Colon (tissue), 2 donors: ENCODE measurements at regions not wholly inside any gene's neighbourhood (a gene's known extent, or its start where the extent isn't known, plus 50 kb on each side); places are given as distances from the start of the nearest gene placed in this dataset.
"Not testable (repeated sequence)": the region's sequence is repeated elsewhere in the genome, so short reads cannot be mapped to it uniquely, and the experiment has no call there.

Experiments
- FAIRE-seq: peaks from 2 replicates; lab custom pipeline; 2012; peaks lifted over from hg19 to GRCh38; lab: Jason Lieb, UNC
- donor health status: control.
- donor health status: control.

DNA sequence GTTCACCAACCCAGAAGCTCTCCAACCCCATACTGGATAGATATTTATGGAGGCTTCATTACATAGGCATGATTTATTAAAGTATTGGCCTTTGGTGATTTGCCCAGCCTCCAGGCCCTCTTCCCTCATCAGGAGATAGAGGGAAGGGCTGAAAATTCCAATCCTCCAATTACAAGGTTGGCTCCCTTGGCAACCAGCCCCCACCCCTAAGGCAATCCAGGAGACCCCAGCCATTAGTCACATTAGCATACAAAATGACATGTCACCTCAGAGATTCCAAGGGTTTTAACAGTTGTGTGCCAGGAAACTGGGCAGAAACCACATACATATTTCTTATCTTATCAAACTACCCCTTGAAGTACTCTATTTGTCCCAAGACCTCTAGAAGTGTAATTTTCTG is 210.0 kb downstream of the HINT1 start:
- FAIRE-seq, result no peak

DNA sequence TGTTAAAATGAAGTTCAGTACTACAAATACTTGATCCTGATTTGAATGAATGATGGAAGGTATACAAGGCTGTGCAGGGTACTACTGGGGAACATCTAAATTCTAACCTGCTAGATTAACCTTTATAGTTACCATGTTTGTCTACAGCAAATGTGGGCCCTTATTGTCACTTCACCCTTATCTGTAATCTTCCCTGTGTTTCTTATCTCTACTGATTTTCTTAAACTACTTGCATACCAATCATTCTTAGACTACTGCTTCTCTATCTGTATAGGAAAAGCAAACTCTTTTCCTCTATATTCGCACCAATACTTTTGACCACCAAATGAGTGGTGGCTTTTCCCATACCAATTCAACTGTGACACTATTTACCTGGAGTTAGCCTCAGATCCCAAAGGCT is 210.7 kb downstream of the HINT1 start:
- no peak for FAIRE-seq

DNA sequence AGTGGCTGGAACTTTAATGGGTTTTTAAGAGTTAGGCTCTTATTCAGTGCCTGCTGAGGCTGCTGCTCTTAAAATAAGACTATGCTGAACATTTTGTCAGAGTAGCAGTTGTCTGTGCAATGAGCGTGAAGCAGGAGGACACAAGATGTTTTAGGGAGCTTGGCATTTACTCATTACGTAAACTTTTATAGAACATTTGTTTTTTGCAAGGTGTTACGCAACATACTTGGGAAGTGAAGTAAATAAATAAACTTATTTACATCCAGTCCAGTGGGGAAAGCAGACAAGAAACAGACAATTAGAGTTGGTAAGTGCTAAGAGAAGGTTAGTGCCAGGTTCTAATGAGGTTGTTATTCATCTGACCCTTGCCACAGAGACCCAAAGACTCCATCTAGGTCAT is 226.0 kb downstream of the HINT1 start:
- no peak for FAIRE-seq

DNA sequence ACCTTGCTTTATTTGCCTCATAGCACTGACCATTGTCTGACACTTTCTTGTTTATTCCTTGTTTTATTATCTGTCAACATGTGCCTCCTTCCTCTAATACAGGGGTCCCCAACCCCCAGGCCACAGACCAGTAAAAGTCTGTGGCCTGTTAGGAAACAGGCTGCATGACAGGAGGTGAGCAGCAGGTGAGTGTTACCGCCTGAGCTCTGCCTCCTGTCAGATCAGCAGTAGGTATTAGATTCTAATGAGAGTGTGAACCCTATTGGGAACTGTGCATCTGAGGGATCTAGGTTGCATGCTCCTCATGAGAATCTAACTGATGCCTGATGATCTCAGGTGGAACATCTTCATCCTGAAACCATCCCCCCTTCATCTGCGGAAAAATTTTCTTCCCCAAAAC is 228.0 kb downstream of the HINT1 start:
- FAIRE-seq, result no peak

DNA sequence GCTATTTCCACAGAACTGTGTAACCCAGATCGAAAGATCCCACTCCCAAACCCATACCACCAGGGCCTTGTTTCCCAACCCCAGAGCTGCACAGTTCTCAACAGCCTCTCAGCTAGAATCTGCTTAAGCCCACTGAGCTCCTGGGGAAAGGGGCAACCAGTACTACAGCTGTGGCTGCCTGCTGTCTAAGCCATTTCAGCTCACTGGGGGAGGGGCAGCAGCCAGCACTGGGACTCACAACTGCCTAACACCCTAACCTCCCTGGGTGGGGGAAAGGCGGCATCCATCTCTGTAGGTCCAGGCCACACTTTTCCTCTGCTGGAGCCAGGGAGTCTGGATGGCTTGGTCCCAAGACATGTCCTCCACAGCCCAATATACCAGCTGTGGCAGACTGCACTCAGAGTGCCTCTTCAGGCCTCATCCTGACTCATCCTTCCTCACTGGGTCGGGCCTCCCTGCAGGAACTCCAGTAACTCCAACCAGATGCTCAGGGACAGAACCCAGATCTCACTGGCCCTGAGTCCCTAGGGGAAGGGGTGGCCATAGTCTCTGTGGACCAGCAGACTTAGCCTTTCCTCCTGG is 241.4 kb downstream of the HINT1 start:
- FAIRE-seq, result no peak

DNA sequence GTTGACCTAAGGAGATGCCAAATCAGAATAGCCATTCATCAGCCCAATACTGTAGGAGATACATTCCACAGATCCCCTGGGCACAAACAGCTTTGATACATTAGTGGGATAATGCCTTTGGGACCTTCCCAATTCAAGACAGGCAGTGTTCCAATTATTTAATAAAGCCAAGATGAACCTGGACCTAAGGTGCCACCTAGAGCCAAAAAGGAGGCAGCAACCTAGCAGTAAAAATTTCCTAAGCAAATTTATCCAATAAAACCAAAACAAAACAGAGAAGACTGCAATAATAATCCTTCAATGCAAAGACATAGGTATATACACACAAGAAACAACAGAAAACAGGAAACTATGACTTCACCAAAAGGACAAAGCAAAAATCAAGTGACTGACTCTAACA is 253.0 kb downstream of the HINT1 start:
- FAIRE-seq, result no peak

DNA sequence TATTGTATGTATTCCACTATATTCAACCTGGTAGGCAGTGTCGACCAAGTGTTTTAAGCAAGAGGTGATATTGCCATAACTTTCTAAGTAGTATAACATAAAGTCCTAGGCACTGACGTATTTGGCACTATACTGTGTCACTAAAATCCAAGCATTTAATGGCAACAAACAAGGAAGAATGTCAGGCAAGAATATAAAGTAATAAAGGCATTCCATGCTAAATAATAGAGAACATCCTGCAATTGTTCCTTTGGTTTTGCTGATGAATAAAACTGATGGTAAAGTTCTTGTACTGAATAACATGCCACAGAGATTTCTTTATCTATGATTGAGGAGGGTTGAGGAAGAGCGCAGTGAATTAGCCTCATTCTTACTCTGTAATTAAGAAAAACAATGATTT is 256.9 kb downstream of the HINT1 start:
- FAIRE-seq, result no peak

DNA sequence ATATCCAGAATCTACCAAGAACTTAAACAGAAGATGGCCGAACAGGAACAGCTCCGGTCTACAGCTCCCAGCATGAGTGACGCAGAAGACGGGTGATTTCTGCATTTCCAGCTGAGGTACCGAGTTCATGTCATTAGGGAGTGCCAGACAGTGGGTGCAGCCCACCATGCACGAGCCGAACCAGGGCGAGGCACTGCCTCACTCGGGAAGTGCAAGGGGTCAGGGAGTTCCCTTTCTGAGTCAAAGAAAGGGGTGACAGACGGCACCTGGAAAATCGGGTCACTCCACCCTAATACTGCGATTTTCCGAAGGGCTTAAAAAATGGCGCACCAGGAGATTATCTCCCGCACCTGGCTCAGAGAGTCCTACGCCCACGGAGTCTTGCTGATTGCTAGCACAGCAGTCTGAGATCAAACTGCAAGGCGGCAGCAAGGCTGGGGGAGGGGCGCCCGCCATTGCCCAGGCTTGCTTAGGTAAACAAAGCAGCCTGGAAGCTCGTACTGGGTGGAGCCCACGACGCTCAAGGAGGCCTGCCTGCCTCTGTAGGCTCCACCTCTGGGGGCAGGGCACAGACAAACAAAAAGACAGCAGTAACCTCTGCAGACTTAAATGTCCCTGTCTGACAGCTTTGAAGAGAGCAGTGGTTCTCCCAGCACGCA is 267.4 kb downstream of the HINT1 start:
- FAIRE-seq, result not testable (repeated sequence)

DNA sequence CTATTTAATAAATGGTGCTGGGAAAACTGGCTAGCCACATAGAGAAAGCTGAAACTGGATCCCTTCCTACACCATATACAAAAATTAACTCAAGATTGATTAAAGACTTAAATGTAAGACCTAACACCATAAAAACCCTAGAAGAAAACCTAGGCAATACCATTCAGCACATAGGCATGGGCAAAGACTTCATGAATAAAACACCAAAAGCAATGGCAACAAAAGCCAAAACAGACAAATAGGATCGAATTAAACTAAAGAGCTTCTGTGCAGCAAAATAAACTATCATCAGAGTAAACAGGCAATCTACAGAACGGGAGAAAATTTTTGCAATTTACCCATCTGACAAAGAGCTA is 267.9 kb downstream of the HINT1 start:
- not testable (repeated sequence) for FAIRE-seq

DNA sequence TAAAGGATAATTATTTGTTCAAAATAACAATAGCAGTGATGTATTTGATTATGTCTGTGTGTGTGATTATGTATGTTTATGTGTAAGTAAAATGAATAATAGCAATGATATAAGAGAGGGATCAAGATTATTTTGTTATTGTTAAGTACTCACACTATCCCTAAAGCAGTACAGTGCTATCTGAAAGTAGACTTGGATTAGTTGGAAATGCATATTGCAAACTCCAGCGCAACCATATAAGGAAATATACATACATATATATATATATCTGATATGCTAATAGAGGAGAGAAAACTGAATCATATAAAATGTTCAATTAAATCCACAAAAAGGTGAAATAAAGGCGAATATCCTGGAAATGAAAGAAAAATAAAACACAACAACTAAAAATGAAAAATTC is 268.4 kb downstream of the HINT1 start:
- no peak for FAIRE-seq

DNA sequence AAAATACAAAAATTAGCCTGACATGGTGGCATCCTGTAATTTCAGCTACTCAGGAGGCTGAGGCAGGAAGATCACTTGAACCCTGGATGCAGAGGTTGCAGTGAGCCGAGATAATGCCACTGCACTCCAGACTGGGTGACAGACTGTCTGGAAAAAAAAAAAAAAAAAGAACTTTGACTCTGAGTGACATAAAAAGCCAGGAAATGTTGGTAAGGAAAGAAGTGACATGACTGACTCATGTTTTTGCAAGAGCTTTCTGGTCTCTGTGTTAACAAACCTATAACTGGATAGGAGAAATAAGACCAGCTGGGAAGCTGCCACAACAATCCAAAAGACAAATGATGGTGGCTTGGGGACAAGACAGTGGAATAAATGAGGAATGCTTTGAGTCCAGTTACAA is 272.1 kb downstream of the HINT1 start:
- no peak for FAIRE-seq

DNA sequence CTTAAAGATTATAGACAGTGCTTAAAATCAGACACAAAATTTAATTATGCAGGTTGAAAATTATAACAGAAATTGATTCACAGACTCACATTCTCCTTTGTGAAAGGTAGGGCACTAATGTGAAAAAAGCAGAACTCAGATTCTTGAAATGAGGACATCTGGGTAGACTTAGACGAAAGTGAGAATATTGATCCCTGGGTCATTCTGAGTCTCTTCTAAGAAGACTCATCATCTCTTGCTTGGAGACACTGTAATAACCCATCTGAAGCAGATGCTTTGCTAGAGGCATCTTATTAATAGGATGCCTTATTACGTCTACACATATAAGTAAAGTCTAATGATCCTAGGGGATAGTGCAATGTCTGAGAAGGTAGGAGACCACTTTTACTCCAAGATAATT is 274.4 kb downstream of the HINT1 start:
- FAIRE-seq, result no peak

DNA sequence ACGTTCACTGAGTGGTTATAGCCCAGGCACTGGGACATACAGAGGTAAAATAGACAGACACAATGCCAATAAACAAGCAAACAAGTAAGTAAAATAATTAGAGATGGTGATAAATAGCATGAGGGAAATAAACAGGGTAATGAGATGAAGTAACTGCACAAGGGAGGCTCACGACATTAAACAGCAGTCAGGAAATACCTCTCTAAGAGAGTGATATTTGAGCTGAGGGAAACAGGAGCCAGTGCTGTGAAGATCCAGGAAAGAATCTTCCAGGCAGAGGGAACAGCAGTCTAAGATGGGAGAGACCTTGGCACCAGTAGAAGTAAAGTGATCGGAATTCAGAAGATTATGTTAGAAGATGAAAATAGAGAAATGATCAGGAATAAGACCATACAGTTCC is 279.4 kb downstream of the HINT1 start:
- no peak for FAIRE-seq

DNA sequence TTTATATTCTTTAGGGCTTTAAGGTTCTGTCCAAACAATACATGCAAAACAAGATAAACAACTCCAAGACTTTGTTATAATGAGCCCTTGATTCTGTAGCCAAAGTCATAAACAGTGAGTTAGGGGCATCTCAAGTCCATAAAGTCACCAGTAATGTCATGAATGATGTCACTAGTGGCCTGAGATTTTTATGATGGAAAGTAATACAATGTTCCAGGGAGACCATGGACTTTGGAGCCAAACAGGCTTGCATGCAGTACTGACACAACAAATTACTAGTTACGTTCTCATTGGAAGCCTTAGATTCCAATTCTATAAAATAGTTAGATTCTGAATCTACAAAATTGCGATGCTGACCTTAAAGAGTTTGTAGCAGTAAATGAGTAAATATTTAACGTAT is 280.0 kb downstream of the HINT1 start:
- FAIRE-seq, result peak; percentile 92

DNA sequence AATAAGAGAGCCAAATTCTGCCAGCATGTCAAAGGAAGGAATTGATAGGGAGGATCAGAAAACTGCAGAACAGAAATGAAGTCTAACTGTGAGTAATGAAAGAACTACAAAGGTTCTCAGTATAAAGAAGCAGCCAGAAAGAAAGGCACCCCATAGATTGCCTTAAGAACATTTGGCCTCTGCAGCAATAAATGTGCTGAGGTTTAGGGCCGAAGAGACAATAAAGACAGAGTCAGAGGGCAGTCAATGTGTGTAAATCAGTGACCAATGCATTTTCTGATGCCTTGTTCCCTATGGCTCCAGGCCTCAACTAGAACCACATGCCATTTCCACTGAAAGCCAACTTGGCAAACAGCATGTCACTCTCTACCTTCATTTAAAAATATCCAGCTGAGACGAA is 281.0 kb downstream of the HINT1 start:
- no peak for FAIRE-seq

DNA sequence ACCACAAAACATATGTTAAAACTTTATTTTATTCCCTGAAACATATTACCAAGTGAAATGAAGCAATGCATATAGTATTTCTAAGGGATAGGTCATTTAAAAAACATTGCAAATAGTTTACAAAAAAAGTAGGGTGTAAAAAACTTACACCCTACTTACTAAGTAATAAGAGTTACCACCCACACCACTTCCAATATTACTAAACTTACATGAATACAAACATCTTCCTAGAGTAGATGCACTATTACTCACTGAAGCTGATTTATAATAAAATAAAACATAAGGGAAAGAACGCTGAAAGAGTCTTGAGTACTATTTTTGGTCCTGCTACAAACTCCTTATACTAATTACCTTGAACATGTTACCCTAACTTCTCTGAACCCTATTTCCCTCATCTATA is 289.4 kb downstream of the HINT1 start:
- no peak for FAIRE-seq

DNA sequence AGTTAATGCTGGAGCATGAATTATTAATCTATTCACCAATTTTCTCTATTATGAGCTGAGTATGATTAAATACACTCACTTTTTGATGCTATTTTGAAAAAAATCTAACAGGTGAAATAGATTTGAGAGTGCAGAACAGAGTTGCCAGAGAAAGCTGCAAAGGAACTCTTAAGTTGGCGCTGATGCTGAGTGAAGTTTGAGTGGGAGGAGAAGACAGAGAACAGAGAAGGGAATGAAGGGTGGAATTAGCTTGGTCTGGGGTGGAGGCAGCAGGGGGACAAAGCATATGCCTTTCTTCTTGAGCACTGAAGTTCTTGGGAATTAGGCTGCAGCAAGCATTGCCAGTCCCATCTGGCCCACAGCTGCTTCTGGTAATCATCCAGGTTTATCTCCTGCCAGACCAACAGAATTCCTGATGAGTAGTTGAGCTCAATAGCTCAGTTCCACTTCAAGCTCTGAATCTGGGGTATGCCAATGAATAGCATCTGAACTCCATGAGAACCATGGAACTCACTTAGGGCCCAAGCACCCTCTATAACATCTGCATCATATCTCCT is 290.1 kb downstream of the HINT1 start:
- FAIRE-seq, result no peak

DNA sequence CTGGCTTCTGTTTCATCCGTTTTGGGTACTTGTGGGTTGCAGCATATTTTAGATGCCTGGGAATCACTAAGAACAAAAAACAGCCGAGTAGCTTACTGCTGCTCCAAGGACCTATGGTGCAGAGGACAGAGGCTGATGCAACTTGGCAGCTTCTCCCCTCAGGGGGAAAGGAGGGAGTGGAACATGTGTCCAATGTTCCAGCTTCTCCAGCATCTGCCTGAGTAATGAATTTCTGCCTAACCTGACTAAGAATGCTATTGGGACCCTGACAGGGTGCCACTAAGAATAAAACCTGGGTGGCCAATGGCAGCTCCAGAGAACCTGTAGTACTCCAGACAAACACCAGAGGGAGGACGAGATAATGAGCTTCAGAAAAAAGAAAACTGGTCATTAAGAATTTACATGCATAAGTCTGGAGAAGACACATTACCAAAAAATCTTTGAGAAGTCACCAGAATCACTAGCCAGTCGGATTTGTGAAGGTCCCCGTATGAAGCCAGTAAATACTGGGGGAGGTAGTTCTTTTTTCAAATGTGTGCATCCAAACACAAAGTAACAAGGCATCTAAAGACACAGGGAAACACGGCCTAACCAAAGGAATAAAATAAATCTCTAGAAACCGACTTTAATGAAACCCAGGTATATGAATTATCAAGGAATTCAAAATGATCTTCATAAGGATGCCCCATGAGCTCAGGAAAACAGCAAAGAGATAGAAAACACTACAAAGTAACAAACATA is 293.5 kb downstream of the HINT1 start:
- FAIRE-seq, result no peak

DNA sequence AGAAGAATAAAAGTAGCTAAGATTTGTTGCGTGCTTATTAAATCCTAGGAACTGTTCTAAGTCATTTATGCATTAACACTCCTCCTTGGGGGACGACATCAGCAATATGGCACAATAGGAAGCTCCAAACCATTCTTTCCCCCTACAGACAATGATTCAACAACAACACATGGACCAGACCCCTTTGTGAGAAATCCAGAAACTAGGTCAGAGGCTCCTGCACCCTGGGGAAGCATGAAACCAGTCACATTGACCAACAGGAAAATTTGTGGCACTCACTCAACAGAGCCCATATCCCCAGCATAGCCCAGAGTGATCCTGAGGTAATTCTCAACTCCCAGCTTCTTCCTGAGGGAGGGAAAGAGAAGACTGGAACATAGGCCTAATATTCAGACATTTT is 294.4 kb downstream of the HINT1 start:
- FAIRE-seq, result no peak

DNA sequence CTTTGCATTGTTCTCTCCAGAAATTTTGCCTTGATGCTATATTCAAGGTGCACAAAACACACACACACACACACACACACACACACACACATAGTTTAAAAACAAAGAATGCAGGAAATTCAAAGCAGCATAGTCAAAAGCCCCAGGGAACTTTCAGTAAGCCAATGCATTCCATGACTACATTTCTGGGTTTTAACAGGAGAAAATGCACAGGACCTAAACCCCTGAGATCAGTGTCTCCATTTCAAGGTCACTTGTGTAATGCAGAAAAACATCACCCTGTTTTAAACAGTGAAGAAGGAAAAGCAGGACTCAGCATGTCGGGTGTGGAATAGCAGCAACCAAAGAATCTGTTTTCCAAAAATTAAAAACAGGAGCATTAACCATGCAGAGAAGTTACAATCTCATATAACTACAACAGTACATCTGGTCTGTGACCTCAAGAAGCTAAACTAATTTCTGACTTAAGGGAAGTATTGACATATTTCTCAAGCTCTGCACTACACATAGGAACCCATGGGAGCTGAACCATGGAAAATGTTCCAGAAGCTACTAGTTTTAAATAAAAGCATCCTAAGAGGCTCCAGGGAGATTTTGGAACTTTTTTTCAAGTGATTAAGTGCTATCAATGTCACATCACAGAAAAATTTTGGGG is 296.7 kb downstream of the HINT1 start:
- FAIRE-seq, result no peak

DNA sequence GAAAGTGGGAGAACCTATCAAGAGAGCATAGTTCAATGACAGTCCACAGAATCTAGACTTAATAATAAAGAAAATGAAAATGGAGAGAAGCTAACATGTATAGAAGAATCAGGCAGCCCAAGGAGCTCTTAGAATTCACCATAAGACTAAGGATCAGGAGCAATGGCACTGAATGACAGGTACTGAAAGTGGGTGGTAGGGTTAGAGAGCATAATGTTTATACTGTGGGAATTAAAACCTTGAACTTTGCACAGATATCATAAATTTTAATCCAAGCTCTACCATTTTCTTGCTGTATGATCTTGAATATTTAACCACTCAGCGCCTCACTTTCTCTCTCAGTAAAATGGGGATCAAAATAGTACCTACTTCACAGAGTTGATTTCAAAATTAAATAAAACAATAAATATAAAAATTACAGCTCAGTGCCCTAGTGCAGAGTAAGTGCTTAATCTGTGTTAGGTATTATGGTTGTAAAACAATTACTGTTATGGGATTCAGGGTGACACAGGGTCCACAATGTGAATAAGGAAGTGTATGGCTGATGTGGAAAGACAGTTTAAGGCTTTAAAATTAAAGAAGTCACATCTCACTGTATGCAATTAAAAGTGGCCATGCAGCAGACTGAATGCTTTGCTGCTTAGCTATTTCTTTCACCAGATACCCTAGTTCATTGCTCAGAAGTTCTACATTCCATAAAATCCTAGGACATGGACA is 319.8 kb downstream of the HINT1 start:
- FAIRE-seq, result peak; percentile 81
